ENCODE measurements at regions not wholly inside any gene's neighbourhood (a gene's known extent, or its start where the extent isn't known, plus 50 kb on each side); places are given as distances from the start of the nearest gene placed in this dataset.
A peak's percentile ranks its signal among the peaks of the same experiment; 100 is the strongest.

DNA sequence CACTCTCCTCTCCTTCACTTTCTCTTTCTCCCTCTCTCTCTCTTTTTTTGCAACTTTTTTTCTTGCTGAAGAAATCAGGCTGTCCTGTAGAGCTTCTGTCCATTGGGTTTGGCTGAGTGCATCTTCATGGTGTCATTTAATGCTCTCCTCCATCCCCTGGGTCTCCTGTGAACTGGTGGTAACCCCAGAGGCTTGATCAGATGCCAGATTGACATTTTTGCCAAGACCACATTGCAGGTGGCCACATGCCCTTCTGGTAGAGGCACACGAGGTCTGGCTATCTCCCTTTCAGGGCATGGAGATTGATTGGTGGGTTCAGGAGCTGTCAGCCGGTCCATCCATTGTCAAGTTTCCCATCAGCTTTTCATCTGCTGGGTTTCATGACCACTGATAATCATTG is 188.3 kb upstream of the MYL2 start:
- DNase-seq (no peak), ATAC-seq (ENCODE audit: insufficient read depth, low FRiP score) (no peak)
- 67 to 90% methylated on average over 2 of the region's 2 CpGs for WGBS, 2 donors
- Histone ChIP-seq H3K4me1 (ENCODE audit: control insufficient read depth in 5 of 5, insufficient read depth in 5 of 5, low read length in 5 of 5) (no peaks in the 10 kb centered on the region), H3K27ac (ENCODE audit: low read depth in 1 of 2, low read length in 1 of 2) (no peak overlapping the region), H3K27me3 (ENCODE audit: control insufficient read depth in 3 of 3, insufficient read depth in 3 of 3, low read length in 2 of 3) (peaks cover 0 to 4% (median 0%) of the 10 kb centered on the region in 3 donors), H3K9ac (ENCODE audit: insufficient read depth in 1 of 2, low read length in 2 of 2) (no peak overlapping the region), H3K36me3 (ENCODE audit: control insufficient read depth in 4 of 4, insufficient read depth in 4 of 4, low read length in 4 of 4) (no peaks in the 10 kb centered on the region), H3K9me3 (ENCODE audit: control insufficient read depth in 4 of 4, insufficient read depth in 3 of 4, low read length in 3 of 4) (peaks cover 0 to 2% (median 0%) of the 10 kb centered on the region in 4 donors), H3K4me3 (no peak overlapping the region)
- TF ChIP-seq, protein P1, sequence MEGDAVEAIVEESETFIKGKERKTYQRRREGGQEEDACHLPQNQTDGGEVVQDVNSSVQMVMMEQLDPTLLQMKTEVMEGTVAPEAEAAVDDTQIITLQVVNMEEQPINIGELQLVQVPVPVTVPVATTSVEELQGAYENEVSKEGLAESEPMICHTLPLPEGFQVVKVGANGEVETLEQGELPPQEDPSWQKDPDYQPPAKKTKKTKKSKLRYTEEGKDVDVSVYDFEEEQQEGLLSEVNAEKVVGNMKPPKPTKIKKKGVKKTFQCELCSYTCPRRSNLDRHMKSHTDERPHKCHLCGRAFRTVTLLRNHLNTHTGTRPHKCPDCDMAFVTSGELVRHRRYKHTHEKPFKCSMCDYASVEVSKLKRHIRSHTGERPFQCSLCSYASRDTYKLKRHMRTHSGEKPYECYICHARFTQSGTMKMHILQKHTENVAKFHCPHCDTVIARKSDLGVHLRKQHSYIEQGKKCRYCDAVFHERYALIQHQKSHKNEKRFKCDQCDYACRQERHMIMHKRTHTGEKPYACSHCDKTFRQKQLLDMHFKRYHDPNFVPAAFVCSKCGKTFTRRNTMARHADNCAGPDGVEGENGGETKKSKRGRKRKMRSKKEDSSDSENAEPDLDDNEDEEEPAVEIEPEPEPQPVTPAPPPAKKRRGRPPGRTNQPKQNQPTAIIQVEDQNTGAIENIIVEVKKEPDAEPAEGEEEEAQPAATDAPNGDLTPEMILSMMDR (IDR thresholded peaks at IDR 0.05; ENCODE audit: control extremely low read depth, extremely low read depth), result no peak

DNA sequence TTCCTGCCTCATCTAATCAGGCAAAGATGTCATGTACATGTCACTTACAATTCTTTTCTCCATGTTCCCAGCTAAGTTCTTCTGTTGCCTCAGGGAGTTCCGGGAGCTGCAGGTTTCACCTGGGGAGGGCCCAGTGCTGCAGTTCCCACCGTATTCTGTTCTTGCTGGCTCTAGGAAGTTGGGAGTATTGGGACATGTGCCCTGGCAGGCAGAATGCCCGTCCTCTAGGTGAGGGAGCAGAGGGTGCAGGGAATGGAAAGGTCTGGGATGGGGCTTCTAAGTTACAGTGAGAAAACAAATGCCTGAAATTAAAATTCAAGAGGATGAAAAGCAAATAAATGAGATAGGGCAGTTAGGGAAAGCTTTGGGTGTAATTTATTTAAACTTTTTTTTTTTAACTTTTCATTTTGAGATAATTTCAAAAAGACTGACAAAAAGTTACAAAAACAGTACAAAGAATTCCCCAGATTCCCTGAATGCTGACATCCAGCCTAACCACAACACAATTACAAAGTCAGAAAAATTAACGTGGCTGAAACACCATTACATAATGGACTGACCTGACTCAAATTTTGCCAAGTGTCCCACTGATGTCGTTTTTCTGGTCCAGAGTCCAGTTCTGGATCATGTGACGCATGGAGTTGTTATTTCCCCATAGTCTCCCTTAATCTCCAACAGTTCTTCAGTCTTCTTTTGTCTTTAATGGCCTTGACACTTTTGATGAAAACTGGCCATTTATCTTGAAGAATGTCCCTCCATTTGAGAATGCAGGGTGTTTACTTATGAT is 187.2 kb upstream of the MYL2 start:
- no peak overlapping the region for H3K4me3 ChIP-seq
- H3K9ac ChIP-seq (ENCODE audit: insufficient read depth in 1 of 2, low read length in 2 of 2), result no peak overlapping the region
- H3K4me1 ChIP-seq (ENCODE audit: control insufficient read depth in 5 of 5, insufficient read depth in 5 of 5, low read length in 5 of 5), result no peaks in the 10 kb centered on the region
- H3K9me3 ChIP-seq (ENCODE audit: control insufficient read depth in 4 of 4, insufficient read depth in 3 of 4, low read length in 3 of 4), result peaks cover 0 to 2% (median 0%) of the 10 kb centered on the region in 4 donors
- DNase-seq, result no peak
- TF ChIP-seq, protein P1 (IDR thresholded peaks at IDR 0.05; ENCODE audit: control extremely low read depth, extremely low read depth), result no peak
- peaks cover 0 to 4% (median 0%) of the 10 kb centered on the region in 3 donors for H3K27me3 ChIP-seq (ENCODE audit: control insufficient read depth in 3 of 3, insufficient read depth in 3 of 3, low read length in 2 of 3)
- WGBS, 2 donors, result 65 to 76% methylated on average over 6 of the region's 6 CpGs
- no peak for ATAC-seq (ENCODE audit: insufficient read depth, low FRiP score)
- no peaks in the 10 kb centered on the region for H3K36me3 ChIP-seq (ENCODE audit: control insufficient read depth in 4 of 4, insufficient read depth in 4 of 4, low read length in 4 of 4)
- H3K27ac ChIP-seq (ENCODE audit: low read depth in 1 of 2, low read length in 1 of 2), result no peak overlapping the region

GRCh38 chr12:111105294-111105693 is 184.9 kb upstream of the MYL2 start:
- no peak for DNase-seq
- Histone ChIP-seq H3K9me3 (ENCODE audit: control insufficient read depth in 4 of 4, insufficient read depth in 3 of 4, low read length in 3 of 4) (peaks cover 0 to 2% (median 1%) of the 10 kb centered on the region in 4 donors), H3K27me3 (ENCODE audit: control insufficient read depth in 3 of 3, insufficient read depth in 3 of 3, low read length in 2 of 3) (peaks cover 0 to 5% (median 0%) of the 10 kb centered on the region in 3 donors), H3K9ac (ENCODE audit: insufficient read depth in 1 of 2, low read length in 2 of 2) (no peak overlapping the region), H3K27ac (ENCODE audit: low read depth in 1 of 2, low read length in 1 of 2) (no peak overlapping the region), H3K36me3 (ENCODE audit: control insufficient read depth in 4 of 4, insufficient read depth in 4 of 4, low read length in 4 of 4) (no peaks in the 10 kb centered on the region), H3K4me1 (ENCODE audit: control insufficient read depth in 5 of 5, insufficient read depth in 5 of 5, low read length in 5 of 5) (no peaks in the 10 kb centered on the region), H3K4me3 (peak overlapping the region; percentile 10)
- TF ChIP-seq, protein P1 (IDR thresholded peaks at IDR 0.05; ENCODE audit: control extremely low read depth, extremely low read depth), result no peak
- WGBS, 2 donors, result 54 to 62% methylated on average over 6 of the region's 6 CpGs
- ATAC-seq (ENCODE audit: insufficient read depth, low FRiP score), result no peak

Measured in lung (tissue), 11 donors.